DND-41 (cell line): ENCODE measurements at regions not wholly inside any gene's neighbourhood (a gene's known extent, or its start where the extent isn't known, plus 50 kb on each side); places are given as distances from the start of the nearest gene placed in this dataset.

Source experiments
- CTCF ChIP-seq: IDR thresholded peaks from 2 replicates; pipeline ENCODE4 v1.5.1; 2012; ENCODE audit warnings: borderline replicate concordance, low read length, moderate library complexity, mild to moderate bottlenecking; ENCODE audit not compliant: poor library complexity, severe bottlenecking; ENCODE audit errors: extremely low read depth
- EZH2 ChIP-seq: IDR thresholded peaks from 3 replicates; pipeline ENCODE4 v1.6.1; 2012; ENCODE audit warnings: borderline replicate concordance, low read depth, mild to moderate bottlenecking, moderate library complexity, low read length, inconsistent platforms; ENCODE audit not compliant: severe bottlenecking

DNA sequence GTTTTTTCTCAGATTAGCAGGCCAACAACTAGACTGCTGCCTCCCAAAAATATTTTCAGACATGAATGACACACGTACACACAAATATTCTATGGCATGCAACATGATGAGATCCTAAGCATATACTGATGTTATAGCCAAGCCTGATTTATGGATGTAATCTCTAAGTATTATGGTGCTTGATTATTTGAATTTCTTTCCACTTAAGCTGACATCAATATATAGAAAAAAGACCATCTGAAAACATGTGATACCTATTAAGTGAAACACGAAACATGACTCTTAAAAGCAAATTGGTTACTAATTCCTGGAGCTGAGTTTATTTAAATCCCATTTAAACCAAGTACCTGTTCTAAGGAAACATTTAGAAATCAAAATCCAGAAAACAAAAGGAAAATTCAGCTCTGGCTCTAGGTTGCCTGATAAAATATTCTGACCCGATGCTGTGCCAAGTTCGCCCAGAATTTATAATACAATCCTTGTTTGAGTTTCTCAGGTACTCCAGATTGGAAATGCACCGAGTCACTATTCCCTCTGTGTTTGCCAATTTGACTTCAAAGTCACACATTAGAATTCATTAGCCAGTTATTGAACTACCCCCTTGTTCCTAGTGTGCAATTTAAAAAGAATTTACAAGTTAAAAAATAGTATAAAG lies 548.6 kb downstream of the CSNK1G3 start:
- TF ChIP-seq CTCF (no peak), EZH2 (no peak)
